ENCODE measurements at regions not wholly inside any gene's neighbourhood (a gene's known extent, or its start where the extent isn't known, plus 50 kb on each side); places are given as distances from the start of the nearest gene placed in this dataset.
"Not testable (repeated sequence)": the region's sequence is repeated elsewhere in the genome, so short reads cannot be mapped to it uniquely, and the experiment has no call there.

- no peak for DNase-seq (ENCODE audit: low read depth in 3 of 3)
Measured at GRCh38 chrX:9378980-9379696, 85.7 kb upstream of the TBL1X start.

- DNase-seq (ENCODE audit: low read depth in 3 of 3), result no peak
Measured at GRCh38 chrX:9379697-9380551, 84.9 kb upstream of the TBL1X start.

GRCh38 chrX:9383655-9384054 lies 81.2 kb upstream of the TBL1X start:
- DNase-seq (ENCODE audit: low read depth in 3 of 3), result no peak

DNA sequence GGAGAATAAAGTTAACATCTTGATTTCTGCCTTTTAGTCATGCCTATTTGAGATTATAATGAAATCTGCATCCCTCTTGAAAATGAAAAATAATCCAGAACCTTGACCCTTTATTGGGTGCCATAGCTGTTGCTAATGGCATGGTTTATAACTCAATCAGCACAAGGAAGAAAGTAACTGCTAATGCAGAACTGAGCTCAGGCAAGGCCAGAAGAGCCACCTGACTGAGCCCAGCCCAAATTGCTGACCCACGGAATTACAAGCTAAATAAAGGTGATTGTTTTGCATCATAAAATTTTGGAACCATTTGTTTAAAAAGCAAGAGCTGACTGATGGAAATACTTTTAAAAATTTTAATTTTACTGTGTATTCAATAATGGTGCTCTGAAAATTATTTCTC lies 76.4 kb upstream of the TBL1X start:
- DNase-seq (ENCODE audit: low read depth in 3 of 3), result no peak

- no peak for DNase-seq (ENCODE audit: low read depth in 3 of 3)
Measured at GRCh38 chrX:9390121-9390520, 74.7 kb upstream of the TBL1X start.

GRCh38 chrX:9390693-9391368 lies 74.0 kb upstream of the TBL1X start:
- DNase-seq (ENCODE audit: low read depth in 3 of 3), result no peak

- no peak for DNase-seq (ENCODE audit: low read depth in 3 of 3)
Measured at GRCh38 chrX:9392445-9392844, 72.4 kb upstream of the TBL1X start.

DNA sequence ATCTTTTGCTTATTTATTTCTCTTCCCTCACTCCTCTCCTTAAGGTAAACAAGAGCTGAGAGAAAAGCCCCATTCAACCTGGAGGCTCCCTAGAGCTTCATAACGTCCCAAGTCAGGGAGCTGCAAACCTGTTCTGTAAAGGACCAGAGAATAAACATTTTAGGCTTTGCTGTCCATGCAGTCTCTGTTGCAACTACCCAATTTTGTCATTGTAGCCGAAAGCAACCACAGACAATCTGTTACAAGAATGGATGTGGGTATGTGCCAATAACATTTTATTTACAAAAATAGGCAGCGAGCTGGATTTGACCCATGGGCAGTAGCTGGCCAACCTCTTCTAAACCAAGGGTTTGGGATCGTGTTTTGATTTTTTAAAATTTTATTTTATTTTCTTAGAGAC lies 71.3 kb upstream of the TBL1X start:
- no peak for DNase-seq (ENCODE audit: low read depth in 3 of 3)

DNA sequence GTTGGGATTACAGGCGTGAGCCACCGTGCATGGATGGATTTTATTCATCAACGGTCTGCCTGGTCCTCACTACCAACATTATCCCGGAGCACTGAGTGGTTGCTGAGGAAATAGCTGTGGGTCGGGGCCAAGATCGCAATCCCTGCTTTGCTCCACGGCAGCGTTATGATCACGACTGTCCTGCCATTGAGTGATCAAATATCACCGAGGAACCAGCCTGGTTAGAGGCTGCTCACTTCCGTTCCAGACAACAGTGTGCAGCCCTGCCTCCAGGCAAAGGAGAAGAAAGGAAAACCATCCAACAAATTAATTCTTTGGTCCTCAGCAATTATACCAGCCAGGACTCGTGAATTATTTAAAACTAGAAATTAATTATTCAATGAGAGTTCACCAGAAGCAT lies 70.6 kb upstream of the TBL1X start:
- no peak for DNase-seq (ENCODE audit: low read depth in 3 of 3)

DNA sequence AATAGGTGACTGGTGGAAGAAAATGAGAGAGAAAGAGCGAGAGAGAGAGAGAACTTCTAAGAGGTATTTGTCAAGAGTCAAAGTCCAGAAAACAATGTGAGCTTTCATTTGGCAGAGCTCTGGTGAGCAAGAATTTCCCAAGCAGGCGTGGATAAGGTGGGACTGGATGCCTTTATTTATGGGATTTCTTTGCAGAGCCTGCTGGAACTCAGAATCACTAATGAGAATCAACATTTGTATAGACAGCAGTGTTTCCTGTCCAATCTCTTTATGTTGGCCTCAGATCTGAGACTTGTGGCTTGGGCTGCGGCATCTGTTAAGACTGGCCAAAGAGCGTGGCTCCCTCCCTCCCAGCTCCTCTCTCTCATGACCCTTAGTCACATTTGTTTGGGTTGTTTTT lies 67.9 kb upstream of the TBL1X start:
- DNase-seq (ENCODE audit: low read depth in 3 of 3), result no peak

DNA sequence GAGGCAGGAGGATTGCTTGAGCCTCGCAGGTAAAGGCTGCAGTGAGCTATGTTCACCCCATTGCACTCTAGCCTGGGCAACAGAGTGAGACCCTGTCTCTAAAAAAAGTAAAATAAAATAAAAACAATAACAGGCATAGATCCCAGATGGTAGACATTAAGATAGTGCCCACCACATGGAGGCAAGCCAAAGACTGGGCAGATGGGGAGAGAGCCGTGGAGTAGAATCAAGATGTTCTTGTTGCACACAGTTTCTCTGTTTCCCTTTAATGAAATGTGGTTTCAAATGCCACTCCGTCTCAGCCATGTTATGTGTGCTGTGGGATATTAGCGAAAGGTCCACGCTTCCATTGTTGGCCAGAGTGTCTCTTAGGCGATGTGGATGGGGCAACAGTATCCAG lies 63.8 kb upstream of the TBL1X start:
- no peak for DNase-seq (ENCODE audit: low read depth in 3 of 3)

DNA sequence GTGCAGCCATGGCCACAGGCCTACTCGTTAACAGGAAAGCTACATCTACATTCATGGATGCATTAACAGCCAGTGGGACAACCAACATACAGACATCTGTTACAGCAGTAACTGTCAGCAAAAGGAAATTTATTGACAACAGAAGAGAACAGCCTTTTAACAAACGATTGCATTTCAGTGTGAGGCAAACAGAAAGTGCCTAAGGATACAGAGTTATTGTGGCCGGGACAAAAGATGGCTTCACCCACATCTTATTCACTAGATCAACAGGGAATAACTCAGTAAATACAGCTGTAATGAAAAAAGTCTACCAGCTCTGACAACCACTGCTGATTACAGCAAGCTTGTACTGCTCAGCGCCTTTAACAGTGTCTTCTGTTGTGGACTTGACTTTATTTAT lies 61.5 kb upstream of the TBL1X start:
- no peak for DNase-seq (ENCODE audit: low read depth in 3 of 3)

DNA sequence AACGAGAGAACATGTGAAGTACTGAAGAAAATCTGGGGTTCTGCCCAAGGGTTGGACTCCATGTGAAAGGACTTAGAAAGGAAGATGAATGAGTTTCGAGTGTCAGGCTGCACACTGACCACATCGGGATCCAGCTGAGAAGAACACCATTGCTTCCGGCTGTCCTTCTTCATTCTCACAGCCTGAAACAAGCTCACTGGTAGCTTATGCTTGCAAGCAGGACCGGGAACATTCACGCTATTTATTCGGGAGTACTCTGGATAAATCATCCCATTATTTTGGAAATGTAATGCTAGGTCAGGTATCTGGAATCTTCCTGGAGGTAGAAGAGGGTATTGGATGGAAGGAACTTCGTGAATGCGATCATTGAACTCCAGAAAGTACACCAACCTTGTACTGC lies 59.2 kb upstream of the TBL1X start:
- not testable (repeated sequence) for DNase-seq (ENCODE audit: low read depth in 3 of 3)

DNA sequence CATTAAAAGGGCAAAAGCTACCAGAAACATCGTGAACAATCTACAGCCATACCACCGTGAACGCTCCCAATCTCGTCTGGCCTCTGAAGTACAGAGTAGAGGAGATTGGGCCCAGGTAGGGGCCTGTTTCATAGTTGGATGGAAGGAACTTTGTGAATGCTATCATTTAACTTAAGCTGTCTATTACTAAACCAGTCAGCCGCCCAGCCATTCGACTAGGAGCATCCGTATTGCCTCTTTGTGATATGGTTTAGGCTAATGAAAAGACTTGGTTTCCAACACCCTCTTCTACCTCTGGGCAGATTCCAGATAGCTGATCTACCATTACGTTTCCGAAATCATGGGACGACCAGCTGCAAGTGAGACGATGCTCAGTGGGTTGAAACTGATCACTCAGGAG lies 54.0 kb upstream of the TBL1X start:
- not testable (repeated sequence) for DNase-seq (ENCODE audit: low read depth in 3 of 3)

GRCh38 chrX:9411682-9412081 lies 53.2 kb upstream of the TBL1X start:
- not testable (repeated sequence) for DNase-seq (ENCODE audit: low read depth in 3 of 3)

DNA sequence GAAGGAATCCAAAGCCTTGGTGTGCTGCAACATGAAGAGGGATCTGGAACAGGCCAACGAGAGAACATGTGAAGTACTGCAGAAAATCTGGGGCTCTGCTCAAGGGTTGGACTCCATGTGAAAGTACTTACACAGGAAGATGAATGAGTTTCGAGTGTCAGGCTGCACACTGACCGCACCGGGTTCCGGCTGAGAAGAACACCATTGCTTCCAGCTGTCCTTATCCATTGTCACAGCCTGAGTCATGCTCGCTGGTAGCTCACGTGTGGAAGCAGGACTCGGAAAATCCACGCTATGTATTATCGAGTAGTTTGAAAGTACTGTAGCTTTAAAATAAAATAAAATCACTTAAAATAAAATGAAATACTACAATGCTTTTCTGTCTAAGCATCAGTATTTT lies 50.4 kb upstream of the TBL1X start:
- no peak for DNase-seq (ENCODE audit: low read depth in 3 of 3)
